ENCODE measurements at regions not wholly inside any gene's neighbourhood (a gene's known extent, or its start where the extent isn't known, plus 50 kb on each side); places are given as distances from the start of the nearest gene placed in this dataset.

DNA sequence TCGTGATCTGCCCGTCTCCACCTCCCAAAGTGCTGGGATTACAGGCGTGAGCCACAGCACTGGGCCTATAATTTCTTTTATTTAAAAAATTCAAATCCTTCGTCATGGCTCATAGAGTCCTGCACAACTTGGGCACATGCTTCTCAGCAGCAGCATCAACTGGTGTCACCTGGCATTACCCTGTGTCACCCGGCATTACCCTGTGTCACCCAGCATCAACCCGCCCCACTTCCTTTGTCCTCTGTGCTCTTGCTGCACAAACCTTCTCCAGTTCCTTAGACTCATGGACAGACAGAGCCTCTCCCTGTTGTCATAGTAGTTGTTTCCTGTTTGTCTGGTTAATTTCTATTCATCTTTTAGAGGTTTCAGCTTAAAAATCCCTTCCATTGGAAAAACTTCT lies 121.2 kb upstream of the SERBP1 start:
- Histone ChIP-seq H3K4me1 (ENCODE audit: control insufficient read depth in 1 of 2, insufficient read depth in 2 of 2, low read length in 2 of 2) (peaks cover 9 to 19% of the 10 kb centered on the region in 2 experiments), H3K36me3 (ENCODE audit: control insufficient read depth in 1 of 2, insufficient read depth in 2 of 2, low read length in 2 of 2) (no peaks in the 10 kb centered on the region), H3K9ac (ENCODE audit: low read length) (no peak overlapping the region), H3K27me3 (ENCODE audit: insufficient read depth, low read length) (no peaks in the 10 kb centered on the region), H3K4me2 (ENCODE audit: low read length) (no peak overlapping the region), H3K9me2 (ENCODE audit: insufficient read depth) (no peaks in the 10 kb centered on the region), H3K79me2 (ENCODE audit: insufficient read depth, low read length) (no peaks in the 10 kb centered on the region), H3K27ac (ENCODE audit: low read depth, low read length) (no peak overlapping the region), H3K9me3 (ENCODE audit: control insufficient read depth in 1 of 2, insufficient read depth in 1 of 2, low read depth in 1 of 2, low read length in 2 of 2) (no peaks in the 10 kb centered on the region), H3K4me3 (replicated peaks in 1 of 2; ENCODE audit: low read depth in 1 of 2, low read length in 2 of 2) (no peak overlapping the region), H2AFZ (ENCODE audit: low read depth, low read length, poor library complexity, severe bottlenecking) (no peak overlapping the region), H4K20me1 (ENCODE audit: insufficient read depth) (no peaks in the 10 kb centered on the region)
- no peak for TF ChIP-seq TCF7L2 (IDR thresholded peaks at IDR 0.05; ENCODE audit: borderline replicate concordance, extremely low read depth, insufficient read depth, insufficient read length)
- no peak for TF ChIP-seq CBX3 (IDR thresholded peaks at IDR 0.05; ENCODE audit: low read depth)
- TF ChIP-seq FOSL1 (IDR thresholded peaks at IDR 0.05; ENCODE audit: low read depth), result no peak
- TF ChIP-seq YY1 (IDR thresholded peaks at IDR 0.05; ENCODE audit: extremely low read depth, insufficient replicate concordance, low read depth, low read length), result no peak
- TF ChIP-seq JUND (IDR thresholded peaks at IDR 0.05), result no peak
- TF ChIP-seq, protein P1, sequence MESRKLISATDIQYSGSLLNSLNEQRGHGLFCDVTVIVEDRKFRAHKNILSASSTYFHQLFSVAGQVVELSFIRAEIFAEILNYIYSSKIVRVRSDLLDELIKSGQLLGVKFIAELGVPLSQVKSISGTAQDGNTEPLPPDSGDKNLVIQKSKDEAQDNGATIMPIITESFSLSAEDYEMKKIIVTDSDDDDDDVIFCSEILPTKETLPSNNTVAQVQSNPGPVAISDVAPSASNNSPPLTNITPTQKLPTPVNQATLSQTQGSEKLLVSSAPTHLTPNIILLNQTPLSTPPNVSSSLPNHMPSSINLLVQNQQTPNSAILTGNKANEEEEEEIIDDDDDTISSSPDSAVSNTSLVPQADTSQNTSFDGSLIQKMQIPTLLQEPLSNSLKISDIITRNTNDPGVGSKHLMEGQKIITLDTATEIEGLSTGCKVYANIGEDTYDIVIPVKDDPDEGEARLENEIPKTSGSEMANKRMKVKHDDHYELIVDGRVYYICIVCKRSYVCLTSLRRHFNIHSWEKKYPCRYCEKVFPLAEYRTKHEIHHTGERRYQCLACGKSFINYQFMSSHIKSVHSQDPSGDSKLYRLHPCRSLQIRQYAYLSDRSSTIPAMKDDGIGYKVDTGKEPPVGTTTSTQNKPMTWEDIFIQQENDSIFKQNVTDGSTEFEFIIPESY (IDR thresholded peaks at IDR 0.05; ENCODE audit: extremely low read depth, insufficient replicate concordance, low read length), result no peak
- TF ChIP-seq SIN3A (IDR thresholded peaks at IDR 0.05; ENCODE audit: low read depth), result no peak
- TF ChIP-seq RAD21 (IDR thresholded peaks at IDR 0.05; ENCODE audit: low read depth), result no peak
- TF ChIP-seq CEBPB (IDR thresholded peaks at IDR 0.05; ENCODE audit: low read depth), result no peak
- TF ChIP-seq SRF (IDR thresholded peaks at IDR 0.05; ENCODE audit: low read depth), result no peak
- no peak for TF ChIP-seq ZNF274 (IDR thresholded peaks at IDR 0.05; ENCODE audit: low read depth, low read length)
- TF ChIP-seq, protein P2, sequence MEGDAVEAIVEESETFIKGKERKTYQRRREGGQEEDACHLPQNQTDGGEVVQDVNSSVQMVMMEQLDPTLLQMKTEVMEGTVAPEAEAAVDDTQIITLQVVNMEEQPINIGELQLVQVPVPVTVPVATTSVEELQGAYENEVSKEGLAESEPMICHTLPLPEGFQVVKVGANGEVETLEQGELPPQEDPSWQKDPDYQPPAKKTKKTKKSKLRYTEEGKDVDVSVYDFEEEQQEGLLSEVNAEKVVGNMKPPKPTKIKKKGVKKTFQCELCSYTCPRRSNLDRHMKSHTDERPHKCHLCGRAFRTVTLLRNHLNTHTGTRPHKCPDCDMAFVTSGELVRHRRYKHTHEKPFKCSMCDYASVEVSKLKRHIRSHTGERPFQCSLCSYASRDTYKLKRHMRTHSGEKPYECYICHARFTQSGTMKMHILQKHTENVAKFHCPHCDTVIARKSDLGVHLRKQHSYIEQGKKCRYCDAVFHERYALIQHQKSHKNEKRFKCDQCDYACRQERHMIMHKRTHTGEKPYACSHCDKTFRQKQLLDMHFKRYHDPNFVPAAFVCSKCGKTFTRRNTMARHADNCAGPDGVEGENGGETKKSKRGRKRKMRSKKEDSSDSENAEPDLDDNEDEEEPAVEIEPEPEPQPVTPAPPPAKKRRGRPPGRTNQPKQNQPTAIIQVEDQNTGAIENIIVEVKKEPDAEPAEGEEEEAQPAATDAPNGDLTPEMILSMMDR (IDR thresholded peaks at IDR 0.05 in 2 of 3, conservative IDR thresholded peaks at IDR 0.05 in 1 of 3; ENCODE audit: borderline replicate concordance in 1 of 3, insufficient read depth in 1 of 3, low read depth in 2 of 3, low read length in 2 of 3), result no peak
- no peak for TF ChIP-seq EZH2phosphoT487 (IDR thresholded peaks at IDR 0.05; ENCODE audit: borderline replicate concordance)
- no peak for TF ChIP-seq EZH2 (IDR thresholded peaks at IDR 0.05)
- TF ChIP-seq, protein P3, sequence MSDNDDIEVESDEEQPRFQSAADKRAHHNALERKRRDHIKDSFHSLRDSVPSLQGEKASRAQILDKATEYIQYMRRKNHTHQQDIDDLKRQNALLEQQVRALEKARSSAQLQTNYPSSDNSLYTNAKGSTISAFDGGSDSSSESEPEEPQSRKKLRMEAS (IDR thresholded peaks at IDR 0.05), result no peak
- TF ChIP-seq EGR1 (IDR thresholded peaks at IDR 0.05; ENCODE audit: low read depth), result no peak
- intact Hi-C loops (cut with micrococcal nuclease), result no loop called here
- no peak for ATAC-seq
- RAD21 ChIA-PET (ENCODE audit: low non-redundant PET in 1 of 2, low total read pairs in 2 of 2, uncharacterized antibody in 2 of 2, unreplicated experiment in 2 of 2), result no interaction called here
- no TSS peak for BruUV-seq (replicated peaks)
- POLR2A ChIA-PET, result interaction anchor here (1.4 kb wide), 1 partner anchor 11 kb away, joined by 3 read pairs; no protein-coding TSS in a partner anchor
- CTCF ChIA-PET, result interaction anchor here (1.6 to 3.0 kb wide), 2 partner anchors 10 to 217 kb away, joined by 4 to 13 read pairs; no protein-coding TSS in a partner anchor
- DNase-seq (ENCODE audit: low read depth, low spot score), result no peak
